Body of pancreas (tissue), 4 donors: ENCODE measurements at regions not wholly inside any gene's neighbourhood (a gene's known extent, or its start where the extent isn't known, plus 50 kb on each side); places are given as distances from the start of the nearest gene placed in this dataset.
"Not testable (repeated sequence)": the region's sequence is repeated elsewhere in the genome, so short reads cannot be mapped to it uniquely, and the experiment has no call there.

Experiments
- POLR2A ChIP-seq, 3 donors: fragments of 450-650 bp; IDR thresholded peaks; one replicate each; pipeline ENCODE4 v1.6.1; 2016; ENCODE audit warnings: antibody characterized with exemption in 3 of 3, mild to moderate bottlenecking in 2 of 3
- TF ChIP-seq, protein P1 (sequence below), 7 experiments: fragments of 450-650 bp in 4 of 7; fragments of 200-600 bp in 3 of 7; sonication (generic) in 3 of 7; IDR thresholded peaks; one replicate each; pipeline ENCODE4 v1.5.1; 2016 to 2019; ENCODE audit warnings: antibody characterized with exemption in 7 of 7

DNA sequence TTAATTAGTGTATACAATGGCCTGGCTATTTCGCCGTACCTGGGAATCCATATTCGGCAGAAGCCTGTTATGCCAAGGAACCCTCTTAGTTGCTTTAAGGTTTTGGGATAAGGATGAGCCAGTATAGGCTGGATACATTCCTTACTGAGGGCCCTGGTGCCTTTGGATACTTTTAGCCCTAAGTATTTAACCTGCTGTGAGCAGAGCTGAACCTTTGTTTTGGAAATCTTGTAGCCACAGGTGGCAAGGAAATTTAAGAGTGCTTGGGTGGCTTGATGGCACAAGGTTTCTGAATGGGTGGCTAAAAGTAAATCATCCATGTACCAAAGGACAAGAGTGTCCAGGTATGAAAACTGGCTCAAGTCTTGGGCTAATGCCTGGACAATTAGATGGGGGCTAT, 92.2 kb upstream of the RHOBTB1 start:
- TF ChIP-seq, protein P1, sequence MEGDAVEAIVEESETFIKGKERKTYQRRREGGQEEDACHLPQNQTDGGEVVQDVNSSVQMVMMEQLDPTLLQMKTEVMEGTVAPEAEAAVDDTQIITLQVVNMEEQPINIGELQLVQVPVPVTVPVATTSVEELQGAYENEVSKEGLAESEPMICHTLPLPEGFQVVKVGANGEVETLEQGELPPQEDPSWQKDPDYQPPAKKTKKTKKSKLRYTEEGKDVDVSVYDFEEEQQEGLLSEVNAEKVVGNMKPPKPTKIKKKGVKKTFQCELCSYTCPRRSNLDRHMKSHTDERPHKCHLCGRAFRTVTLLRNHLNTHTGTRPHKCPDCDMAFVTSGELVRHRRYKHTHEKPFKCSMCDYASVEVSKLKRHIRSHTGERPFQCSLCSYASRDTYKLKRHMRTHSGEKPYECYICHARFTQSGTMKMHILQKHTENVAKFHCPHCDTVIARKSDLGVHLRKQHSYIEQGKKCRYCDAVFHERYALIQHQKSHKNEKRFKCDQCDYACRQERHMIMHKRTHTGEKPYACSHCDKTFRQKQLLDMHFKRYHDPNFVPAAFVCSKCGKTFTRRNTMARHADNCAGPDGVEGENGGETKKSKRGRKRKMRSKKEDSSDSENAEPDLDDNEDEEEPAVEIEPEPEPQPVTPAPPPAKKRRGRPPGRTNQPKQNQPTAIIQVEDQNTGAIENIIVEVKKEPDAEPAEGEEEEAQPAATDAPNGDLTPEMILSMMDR (IDR thresholded peaks at IDR 0.05), result not testable (repeated sequence)
- not testable (repeated sequence) for TF ChIP-seq POLR2A (IDR thresholded peaks at IDR 0.05)
